Fibroblast of mammary gland (primary cell): ENCODE measurements at regions not wholly inside any gene's neighbourhood (a gene's known extent, or its start where the extent isn't known, plus 50 kb on each side); places are given as distances from the start of the nearest gene placed in this dataset.

Experiments used
- DNase-seq: peaks from one replicate; pipeline ENCODE4 v3.0.0-alpha.2; 2010; ENCODE audit warnings: low read depth
- H3K4me3 ChIP-seq: 2 replicates; pipeline ENCODE4 v1.5.1; 2011; ENCODE audit warnings: low read depth, mild to moderate bottlenecking, low read length, moderate library complexity; ENCODE audit not compliant: control insufficient read depth
- TF ChIP-seq, protein P1 (sequence below): conservative IDR thresholded peaks from 2 replicates; pipeline ENCODE4 v1.5.1; 2011; ENCODE audit warnings: low read depth, low read length, inconsistent platforms; ENCODE audit not compliant: control insufficient read depth, insufficient read depth

DNA sequence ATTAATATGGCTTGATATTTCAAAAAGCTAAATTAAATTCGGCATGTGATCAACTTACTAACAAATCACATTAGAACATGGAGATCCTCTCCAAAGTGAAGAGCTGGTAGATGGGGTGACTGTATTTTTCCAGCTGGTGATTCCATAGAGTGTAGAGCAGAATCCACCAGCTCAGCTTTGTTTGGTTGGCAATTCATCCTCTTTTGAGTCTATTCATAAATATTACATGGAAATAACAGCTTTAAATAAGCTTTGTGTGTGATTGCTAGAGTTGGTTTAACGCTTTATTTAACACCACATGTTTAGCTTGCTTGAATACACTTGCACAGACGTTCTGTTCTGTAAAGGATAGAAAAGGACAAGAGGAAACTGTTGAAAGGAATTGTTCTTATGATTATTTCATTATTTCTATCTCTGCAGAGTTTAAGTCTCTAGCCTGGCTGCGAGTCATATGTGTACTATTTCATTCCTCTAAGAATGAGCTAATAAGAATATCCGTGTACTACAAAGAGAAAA, 738.3 kb upstream of the KIRREL3 start:
- no peak for DNase-seq
- TF ChIP-seq, protein P1, sequence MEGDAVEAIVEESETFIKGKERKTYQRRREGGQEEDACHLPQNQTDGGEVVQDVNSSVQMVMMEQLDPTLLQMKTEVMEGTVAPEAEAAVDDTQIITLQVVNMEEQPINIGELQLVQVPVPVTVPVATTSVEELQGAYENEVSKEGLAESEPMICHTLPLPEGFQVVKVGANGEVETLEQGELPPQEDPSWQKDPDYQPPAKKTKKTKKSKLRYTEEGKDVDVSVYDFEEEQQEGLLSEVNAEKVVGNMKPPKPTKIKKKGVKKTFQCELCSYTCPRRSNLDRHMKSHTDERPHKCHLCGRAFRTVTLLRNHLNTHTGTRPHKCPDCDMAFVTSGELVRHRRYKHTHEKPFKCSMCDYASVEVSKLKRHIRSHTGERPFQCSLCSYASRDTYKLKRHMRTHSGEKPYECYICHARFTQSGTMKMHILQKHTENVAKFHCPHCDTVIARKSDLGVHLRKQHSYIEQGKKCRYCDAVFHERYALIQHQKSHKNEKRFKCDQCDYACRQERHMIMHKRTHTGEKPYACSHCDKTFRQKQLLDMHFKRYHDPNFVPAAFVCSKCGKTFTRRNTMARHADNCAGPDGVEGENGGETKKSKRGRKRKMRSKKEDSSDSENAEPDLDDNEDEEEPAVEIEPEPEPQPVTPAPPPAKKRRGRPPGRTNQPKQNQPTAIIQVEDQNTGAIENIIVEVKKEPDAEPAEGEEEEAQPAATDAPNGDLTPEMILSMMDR = no peak
- H3K4me3 ChIP-seq = no peak overlapping the region

DNA sequence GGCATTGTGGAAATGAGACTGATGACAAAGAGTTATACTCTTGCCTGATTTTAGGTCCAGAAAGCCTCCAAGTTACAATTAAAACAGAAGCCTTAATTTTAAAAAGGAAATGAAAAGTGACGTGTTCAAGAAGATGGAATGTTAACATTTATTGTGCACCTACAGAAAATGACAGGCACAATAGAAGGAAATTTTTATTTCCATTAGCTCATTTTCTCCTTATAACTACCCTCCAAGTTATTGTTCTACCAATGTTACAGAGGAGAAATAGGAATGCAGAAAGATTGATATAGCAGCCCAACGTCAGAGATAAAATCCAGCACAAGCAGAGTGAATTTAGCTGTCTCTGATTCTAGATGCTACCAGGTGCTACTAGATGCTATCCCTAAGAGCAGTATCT, 736.9 kb upstream of the KIRREL3 start:
- no peak overlapping the region for H3K4me3 ChIP-seq
- TF ChIP-seq, protein P1 = no peak
- no peak for DNase-seq

DNA sequence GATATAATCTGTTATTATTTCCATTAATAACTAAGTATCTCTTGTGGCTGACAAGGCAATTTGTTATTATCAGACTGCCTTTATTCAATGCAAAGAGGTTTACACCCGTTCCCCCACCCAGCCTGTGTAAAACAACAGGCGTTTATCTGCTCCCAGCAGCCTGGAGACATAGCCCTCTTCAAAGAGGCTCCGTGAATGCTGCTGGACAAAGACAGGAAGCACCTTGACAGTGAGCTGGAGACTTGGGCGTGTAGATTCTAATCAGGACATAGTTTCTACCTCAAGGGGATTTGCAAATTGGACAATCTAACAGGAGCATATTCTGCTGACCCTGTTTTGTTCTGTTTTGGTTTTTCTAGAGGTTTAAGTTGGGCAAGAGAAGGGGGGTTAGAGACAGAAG, 733.0 kb upstream of the KIRREL3 start:
- no peak for DNase-seq
- H3K4me3 ChIP-seq = no peak overlapping the region
- TF ChIP-seq, protein P1 = no peak

DNA sequence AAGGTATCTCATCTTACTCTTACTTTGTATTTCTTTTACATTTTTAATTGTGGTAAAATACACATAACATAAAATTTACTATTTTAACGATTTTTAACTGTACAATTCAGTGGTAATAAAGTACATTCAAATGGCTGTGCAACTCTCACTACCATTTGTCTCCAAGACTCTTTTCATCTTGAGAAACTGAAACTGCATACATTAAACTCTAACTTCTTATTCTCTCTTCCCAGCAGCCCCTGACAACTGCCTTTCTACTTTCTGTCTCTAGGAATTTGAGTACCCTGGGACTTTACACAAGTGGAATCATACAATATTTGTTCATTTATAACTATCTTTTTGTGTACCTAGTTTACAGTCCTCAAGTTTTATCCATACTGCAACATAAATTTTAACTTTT, 725.8 kb upstream of the KIRREL3 start:
- DNase-seq = no peak
- TF ChIP-seq, protein P1 = no peak
- H3K4me3 ChIP-seq = no peak overlapping the region

DNA sequence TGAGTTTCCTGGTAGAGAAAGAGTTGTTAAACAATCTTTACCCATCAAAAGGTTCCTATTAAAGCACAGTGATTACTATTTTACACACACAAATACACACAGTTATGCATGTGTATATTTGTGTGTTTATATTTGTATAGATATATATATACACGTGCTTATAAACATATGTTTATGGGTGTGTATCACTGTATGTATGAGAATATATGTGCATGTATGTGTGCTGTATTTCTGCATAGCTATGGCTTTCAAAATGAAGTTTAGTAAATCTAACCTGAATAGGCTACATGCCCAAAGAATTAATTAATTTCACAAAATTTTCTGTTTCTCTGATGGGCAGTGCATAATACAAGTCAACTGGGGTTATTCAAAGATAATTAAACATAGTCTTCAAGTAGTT, 723.1 kb upstream of the KIRREL3 start:
- no peak overlapping the region for H3K4me3 ChIP-seq
- no peak for DNase-seq
- TF ChIP-seq, protein P1 = no peak

DNA sequence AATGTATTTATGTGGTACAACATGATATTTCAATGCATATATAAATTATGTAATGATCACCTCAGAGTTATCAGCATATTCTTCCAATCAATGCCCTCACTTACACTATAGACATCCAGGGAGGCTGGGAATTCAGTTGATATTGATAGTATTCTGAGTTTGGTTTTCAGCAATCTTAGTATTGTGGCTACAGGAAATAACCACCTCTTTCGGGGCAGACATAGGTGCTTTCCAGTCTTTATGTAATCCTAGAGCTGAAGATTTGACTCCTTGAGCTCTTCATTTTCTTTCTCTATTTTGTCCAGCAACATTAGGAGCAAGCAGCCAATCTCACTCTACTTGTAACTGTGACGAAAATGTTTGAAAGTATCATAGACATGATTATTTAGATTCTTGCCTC, 712.7 kb upstream of the KIRREL3 start:
- no peak overlapping the region for H3K4me3 ChIP-seq
- DNase-seq = no peak
- TF ChIP-seq, protein P1 = no peak

DNA sequence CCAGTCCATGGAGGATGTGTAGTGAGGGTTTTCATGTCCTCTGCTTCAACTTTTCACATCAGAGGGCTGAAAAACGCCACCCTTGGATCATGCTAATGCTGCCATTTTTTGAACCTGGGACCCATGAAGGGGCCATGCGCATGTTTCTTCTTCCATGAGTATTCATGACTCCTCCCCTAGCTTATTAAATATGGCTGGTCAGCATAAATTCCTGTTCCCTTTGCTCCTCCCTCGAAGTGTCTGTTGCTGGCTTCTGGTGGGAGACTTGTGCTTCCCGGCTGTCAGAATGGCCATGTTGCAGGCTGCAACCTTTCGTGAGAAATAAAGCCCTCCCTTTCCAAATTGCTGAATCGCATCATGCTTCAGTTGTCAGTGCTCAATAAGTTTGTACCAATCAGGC, 711.2 kb upstream of the KIRREL3 start:
- DNase-seq = no peak
- H3K4me3 ChIP-seq = no peak overlapping the region
- TF ChIP-seq, protein P1 = no peak
